Osteocyte (in vitro differentiated cells): ENCODE measurements at regions not wholly inside any gene's neighbourhood (a gene's known extent, or its start where the extent isn't known, plus 50 kb on each side); places are given as distances from the start of the nearest gene placed in this dataset.

Source experiments
- DNase-seq: peaks from one replicate; pipeline ENCODE4 v3.0.0; 2021; ENCODE audit warnings: mixed read lengths; ENCODE audit not compliant: unreplicated experiment; ENCODE audit errors: extremely low spot score
- H3K27ac Mint-ChIP-seq: one replicate; pipeline ENCODE4 v1.8.0; 2021; ENCODE audit warnings: mild to moderate bottlenecking, mixed read lengths; ENCODE audit not compliant: unreplicated experiment
- H3K27me3 Mint-ChIP-seq: one replicate; pipeline ENCODE4 v1.8.0; 2021; ENCODE audit warnings: mixed read lengths; ENCODE audit not compliant: unreplicated experiment
- H3K36me3 Mint-ChIP-seq: one replicate; pipeline ENCODE4 v1.8.0; 2021; ENCODE audit warnings: mixed read lengths; ENCODE audit not compliant: unreplicated experiment
- H3K4me1 Mint-ChIP-seq: one replicate; pipeline ENCODE4 v1.8.0; 2021; ENCODE audit warnings: mixed read lengths; ENCODE audit not compliant: unreplicated experiment
- H3K4me3 Mint-ChIP-seq: one replicate; pipeline ENCODE4 v1.8.0; 2021; ENCODE audit warnings: mild to moderate bottlenecking, moderate library complexity, mixed read lengths; ENCODE audit not compliant: unreplicated experiment
- H3K9me3 Mint-ChIP-seq: one replicate; pipeline ENCODE4 v1.8.0; 2021; ENCODE audit warnings: mixed read lengths; ENCODE audit not compliant: unreplicated experiment
- CTCF ChIP-seq: fragments of 200-600 bp; sonication (generic); IDR thresholded peaks from 2 replicates; pipeline ENCODE4 v1.5.0; 2021; ENCODE audit warnings: antibody characterized with exemption, mild to moderate bottlenecking, moderate library complexity

DNA sequence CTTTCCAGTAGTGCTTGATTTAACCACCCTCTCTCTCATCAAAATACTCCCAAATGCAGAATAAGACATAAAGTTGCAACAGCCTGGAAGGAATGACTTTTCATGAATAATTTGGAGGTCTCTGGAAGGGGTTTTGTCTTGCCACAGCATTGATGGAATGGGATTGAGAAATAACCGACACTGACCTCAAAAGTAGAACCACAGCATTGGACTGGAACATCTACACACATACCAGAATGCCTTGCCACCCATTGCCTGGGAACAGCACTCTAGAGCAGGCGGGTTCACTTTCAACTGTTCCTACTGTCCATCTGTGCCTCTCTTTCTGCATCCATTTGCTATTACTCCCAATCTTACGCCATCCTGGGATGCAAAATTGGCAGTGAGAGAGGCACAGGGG lies 149.1 kb upstream of the USP24 start:
- Mint-ChIP-seq H3K27ac (no peak overlapping the region), H3K9me3 (no peaks in the 10 kb centered on the region), H3K36me3 (no peaks in the 10 kb centered on the region), H3K4me3 (no peak overlapping the region), H3K4me1 (peaks cover 5% of the 10 kb centered on the region), H3K27me3 (no peaks in the 10 kb centered on the region)
- TF ChIP-seq CTCF, result no peak
- DNase-seq, result no peak

- peaks cover 5% of the 10 kb centered on the region for H3K4me1 Mint-ChIP-seq
- H3K27ac Mint-ChIP-seq, result no peak overlapping the region
- H3K9me3 Mint-ChIP-seq, result no peaks in the 10 kb centered on the region
- DNase-seq, result no peak
- no peaks in the 10 kb centered on the region for H3K36me3 Mint-ChIP-seq
- no peaks in the 10 kb centered on the region for H3K27me3 Mint-ChIP-seq
- H3K4me3 Mint-ChIP-seq, result no peak overlapping the region
- TF ChIP-seq CTCF, result no peak
Measured at GRCh38 chr1:55363268-55363667, 148.1 kb upstream of the USP24 start.

DNA sequence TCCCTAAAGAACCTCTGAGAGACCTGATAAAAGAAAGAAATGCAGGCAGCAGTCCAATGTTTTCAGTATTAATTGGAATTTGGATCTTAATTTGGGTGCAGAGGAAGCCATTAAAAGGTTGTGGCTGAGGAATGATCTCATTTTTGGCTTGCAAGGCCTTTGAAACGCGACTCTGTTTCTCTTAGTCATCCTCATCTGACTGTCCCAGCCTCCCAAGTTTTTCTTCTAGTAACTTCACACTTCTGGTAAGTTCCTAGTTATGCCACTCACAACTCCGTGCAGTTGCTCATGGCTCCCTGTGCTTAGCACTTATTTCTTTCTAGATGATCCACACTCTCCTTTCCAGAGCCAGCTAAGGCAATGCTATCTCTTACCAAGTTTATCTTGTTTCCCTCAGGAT lies 147.4 kb upstream of the USP24 start:
- Mint-ChIP-seq H3K4me1 (peaks cover 5% of the 10 kb centered on the region), H3K27me3 (no peaks in the 10 kb centered on the region), H3K4me3 (no peak overlapping the region), H3K27ac (no peak overlapping the region), H3K9me3 (no peaks in the 10 kb centered on the region), H3K36me3 (no peaks in the 10 kb centered on the region)
- TF ChIP-seq CTCF, result no peak
- DNase-seq, result no peak

- Mint-ChIP-seq H3K4me1 (peaks cover 5% of the 10 kb centered on the region), H3K36me3 (no peaks in the 10 kb centered on the region), H3K4me3 (no peak overlapping the region), H3K9me3 (no peaks in the 10 kb centered on the region), H3K27me3 (no peaks in the 10 kb centered on the region), H3K27ac (no peak overlapping the region)
- TF ChIP-seq CTCF, result no peak
- DNase-seq, result no peak
Measured at GRCh38 chr1:55359611-55360010, 144.4 kb upstream of the USP24 start.

- no peak overlapping the region for H3K27ac Mint-ChIP-seq
- H3K27me3 Mint-ChIP-seq, result no peaks in the 10 kb centered on the region
- DNase-seq, result no peak
- no peaks in the 10 kb centered on the region for H3K9me3 Mint-ChIP-seq
- no peaks in the 10 kb centered on the region for H3K36me3 Mint-ChIP-seq
- peaks cover 5% of the 10 kb centered on the region for H3K4me1 Mint-ChIP-seq
- no peak overlapping the region for H3K4me3 Mint-ChIP-seq
- TF ChIP-seq CTCF, result no peak
Measured at GRCh38 chr1:55358581-55358980, 143.4 kb upstream of the USP24 start.
